ENCODE measurements at regions not wholly inside any gene's neighbourhood (a gene's known extent, or its start where the extent isn't known, plus 50 kb on each side); places are given as distances from the start of the nearest gene placed in this dataset.

DNA sequence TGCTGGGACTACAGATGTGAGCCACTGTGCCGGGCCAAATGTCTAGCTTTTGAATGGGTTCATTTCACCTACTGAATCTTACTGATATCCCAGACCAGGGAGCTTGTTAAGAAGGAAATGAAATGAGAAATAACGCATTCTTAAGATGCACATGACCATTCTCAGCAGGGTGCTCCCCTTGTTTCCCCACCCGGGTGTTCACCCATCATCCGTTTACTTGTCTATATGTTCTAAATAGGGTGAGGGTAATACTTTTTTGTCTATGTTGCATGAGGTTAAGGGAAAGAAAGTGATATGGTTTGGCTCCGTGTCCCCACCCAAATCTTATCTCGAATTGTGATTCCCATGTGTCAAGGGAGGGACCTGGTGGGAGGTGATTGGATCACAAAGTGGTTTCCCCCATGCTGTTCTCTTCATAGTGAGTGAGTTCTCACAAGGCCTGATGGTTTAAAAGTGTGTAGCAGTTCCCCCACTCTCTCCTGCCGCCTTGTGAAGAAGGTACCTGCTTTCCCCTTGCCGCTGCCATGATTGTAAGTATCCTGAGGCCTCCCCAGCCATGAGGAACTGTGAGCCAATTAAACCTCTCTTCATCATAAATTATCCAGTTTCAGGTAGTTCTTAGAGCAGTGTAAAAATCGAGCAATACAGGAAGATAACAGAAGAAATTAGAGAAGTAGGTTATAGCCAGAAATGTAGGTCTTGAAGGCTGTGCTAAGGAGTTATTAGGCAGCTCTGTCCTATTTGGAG, 129.1 kb downstream of the DDX1 start:
- TF ChIP-seq, protein P1, sequence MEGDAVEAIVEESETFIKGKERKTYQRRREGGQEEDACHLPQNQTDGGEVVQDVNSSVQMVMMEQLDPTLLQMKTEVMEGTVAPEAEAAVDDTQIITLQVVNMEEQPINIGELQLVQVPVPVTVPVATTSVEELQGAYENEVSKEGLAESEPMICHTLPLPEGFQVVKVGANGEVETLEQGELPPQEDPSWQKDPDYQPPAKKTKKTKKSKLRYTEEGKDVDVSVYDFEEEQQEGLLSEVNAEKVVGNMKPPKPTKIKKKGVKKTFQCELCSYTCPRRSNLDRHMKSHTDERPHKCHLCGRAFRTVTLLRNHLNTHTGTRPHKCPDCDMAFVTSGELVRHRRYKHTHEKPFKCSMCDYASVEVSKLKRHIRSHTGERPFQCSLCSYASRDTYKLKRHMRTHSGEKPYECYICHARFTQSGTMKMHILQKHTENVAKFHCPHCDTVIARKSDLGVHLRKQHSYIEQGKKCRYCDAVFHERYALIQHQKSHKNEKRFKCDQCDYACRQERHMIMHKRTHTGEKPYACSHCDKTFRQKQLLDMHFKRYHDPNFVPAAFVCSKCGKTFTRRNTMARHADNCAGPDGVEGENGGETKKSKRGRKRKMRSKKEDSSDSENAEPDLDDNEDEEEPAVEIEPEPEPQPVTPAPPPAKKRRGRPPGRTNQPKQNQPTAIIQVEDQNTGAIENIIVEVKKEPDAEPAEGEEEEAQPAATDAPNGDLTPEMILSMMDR (IDR thresholded peaks at IDR 0.05; ENCODE audit: borderline replicate concordance, insufficient read depth, low read depth, low read length): no peak
- H3K4me3 ChIP-seq (ENCODE audit: low read depth, low read length): no peak overlapping the region

DNA sequence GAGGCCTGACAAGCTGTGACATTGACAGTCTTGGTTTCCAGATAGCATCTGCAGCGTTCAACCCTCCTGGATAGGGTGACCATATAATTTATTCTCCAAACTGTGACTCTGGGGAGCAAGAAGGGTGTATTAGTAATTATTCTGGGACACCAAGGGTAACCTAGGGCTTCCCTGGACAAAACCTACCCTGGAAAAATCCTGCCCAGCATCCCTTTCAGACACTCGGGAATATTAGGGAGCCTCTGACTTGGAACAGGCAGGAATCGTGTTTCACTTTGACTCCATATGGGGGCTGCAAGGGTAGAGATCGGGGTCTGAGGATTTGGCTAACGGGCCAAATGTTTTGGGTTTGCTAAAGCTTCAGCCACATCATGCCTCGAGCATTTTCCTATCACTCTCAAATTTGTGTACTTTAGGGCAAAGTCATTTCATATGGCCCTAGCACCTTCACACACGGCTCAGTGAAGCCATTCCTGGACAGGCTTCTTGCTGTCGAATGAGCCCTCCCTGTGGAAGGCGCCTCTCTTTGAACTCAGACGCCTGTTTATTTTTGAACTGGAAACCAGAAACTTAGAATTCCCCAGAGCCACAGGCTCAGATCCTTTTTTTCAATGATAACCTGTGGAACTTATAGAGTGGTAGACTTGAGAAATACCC, 129.9 kb downstream of the DDX1 start:
- TF ChIP-seq, protein P1 (IDR thresholded peaks at IDR 0.05; ENCODE audit: borderline replicate concordance, insufficient read depth, low read depth, low read length): no peak
- H3K4me3 ChIP-seq (ENCODE audit: low read depth, low read length): no peak overlapping the region

DNA sequence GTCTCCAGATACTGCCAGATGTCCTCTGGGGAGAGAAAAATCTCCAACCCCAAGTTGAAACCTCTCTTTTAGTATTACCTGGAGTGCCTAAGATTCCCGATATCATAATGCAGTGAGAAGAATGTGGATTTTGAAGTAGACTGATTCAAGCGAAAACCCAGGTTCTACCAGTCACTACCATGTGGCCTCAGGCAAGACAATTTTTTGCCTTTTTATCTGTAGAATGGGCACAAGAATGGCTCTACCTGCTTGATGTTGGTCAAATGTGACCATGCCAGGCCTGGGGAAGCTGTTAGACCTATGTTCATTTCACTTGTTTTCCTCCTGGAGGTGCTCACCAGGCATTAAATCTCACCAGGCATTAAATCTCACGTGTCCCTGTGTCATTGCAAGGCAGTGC, 131.3 kb downstream of the DDX1 start:
- TF ChIP-seq, protein P1 (IDR thresholded peaks at IDR 0.05; ENCODE audit: borderline replicate concordance, insufficient read depth, low read depth, low read length): no peak
- H3K4me3 ChIP-seq (ENCODE audit: low read depth, low read length): no peak overlapping the region

DNA sequence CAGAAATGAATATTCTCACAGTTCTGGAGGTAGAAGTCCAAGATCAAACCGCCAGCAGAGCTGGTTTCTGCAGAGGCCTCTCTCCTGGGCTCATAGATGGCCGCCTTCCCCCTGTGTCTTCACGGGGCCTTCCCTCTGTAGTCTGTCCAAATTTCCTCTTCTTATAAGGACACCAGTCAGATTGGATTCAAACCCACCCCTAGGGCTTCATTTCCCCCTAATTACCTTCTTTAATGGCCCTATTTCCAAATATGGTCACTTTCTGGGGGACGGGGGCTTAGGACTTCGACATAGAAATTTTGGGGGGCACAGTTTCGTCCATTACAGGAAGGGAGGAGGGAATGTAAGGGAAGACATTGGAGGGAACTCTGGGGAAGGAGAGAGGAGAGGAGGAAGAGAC, 132.6 kb downstream of the DDX1 start:
- TF ChIP-seq, protein P1 (IDR thresholded peaks at IDR 0.05; ENCODE audit: borderline replicate concordance, insufficient read depth, low read depth, low read length): no peak
- H3K4me3 ChIP-seq (ENCODE audit: low read depth, low read length): no peak overlapping the region

DNA sequence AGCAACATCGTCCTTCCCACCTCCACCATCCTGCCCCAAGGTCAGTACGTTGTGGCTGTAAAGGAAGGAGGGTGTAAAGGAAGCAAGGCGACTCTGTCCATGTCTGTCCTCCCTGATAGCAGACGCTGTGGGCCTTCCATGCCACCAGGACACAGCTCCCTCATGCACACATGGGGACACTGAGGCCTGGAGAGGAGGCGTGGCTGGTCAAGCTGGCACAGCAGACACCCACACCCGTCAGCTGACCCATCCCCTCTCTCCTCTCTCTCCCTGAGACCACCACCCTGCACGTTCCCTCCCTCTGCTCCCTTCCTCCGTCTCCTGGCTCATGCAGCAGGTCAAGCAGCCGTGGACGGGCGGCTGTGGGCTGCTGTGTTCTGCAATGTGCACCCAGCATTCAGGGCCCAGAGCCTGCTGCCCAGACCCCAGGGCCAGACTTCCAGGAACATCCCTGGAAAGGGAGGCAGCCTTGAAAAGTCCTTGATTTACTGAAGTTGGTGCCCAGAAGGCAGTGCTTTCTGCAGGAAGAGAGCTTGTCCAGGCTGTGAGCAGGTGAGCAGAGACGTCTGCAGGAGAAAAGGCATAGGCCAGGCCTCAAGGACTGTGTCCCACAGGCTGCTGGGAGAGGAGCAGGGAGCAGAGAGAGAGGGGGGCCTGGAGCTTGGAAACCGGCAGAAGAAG, 133.6 kb downstream of the DDX1 start:
- TF ChIP-seq, protein P1 (IDR thresholded peaks at IDR 0.05; ENCODE audit: borderline replicate concordance, insufficient read depth, low read depth, low read length): no peak
- no peak overlapping the region for H3K4me3 ChIP-seq (ENCODE audit: low read depth, low read length)

DNA sequence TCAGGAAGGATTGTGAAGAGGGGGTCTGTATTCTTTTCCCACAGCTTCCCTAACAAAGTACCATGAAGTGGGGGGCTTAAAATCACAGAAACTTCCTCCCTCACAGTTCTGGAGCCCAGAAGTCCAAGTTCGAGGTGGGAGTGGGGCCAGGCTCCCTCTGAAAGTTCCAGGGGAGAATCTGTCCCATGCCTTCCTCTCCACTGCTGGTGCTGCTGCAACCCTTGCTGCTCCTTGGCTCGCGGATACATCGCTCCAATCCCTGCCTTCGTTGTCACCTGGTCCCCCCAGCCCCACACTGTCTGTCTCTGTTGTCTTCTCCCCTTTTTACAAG, 134.1 kb downstream of the DDX1 start:
- TF ChIP-seq, protein P1 (IDR thresholded peaks at IDR 0.05; ENCODE audit: borderline replicate concordance, insufficient read depth, low read depth, low read length): no peak
- H3K4me3 ChIP-seq (ENCODE audit: low read depth, low read length): no peak overlapping the region

Measured in GM12875 (cell line).